Suprapubic skin (tissue), 4 donors: ENCODE measurements at regions not wholly inside any gene's neighbourhood (a gene's known extent, or its start where the extent isn't known, plus 50 kb on each side); places are given as distances from the start of the nearest gene placed in this dataset.

Experiments
- CTCF ChIP-seq, 2 donors: fragments of 200-600 bp in 1 of 2; fragments of 450-650 bp in 1 of 2; sonication (generic) in 1 of 2; IDR thresholded peaks; one replicate each; pipeline ENCODE4 v1.5.1; 2016 to 2019; ENCODE audit warnings: antibody characterized with exemption in 2 of 2, mild to moderate bottlenecking in 1 of 2, moderate library complexity in 1 of 2
- EP300 ChIP-seq: sonication (generic); formaldehyde crosslinking; IDR thresholded peaks from one replicate; pipeline ENCODE4 v1.6.1; 2017; ENCODE audit warnings: antibody characterized with exemption
- POLR2A ChIP-seq, 2 donors: fragments of 450-650 bp; IDR thresholded peaks; one replicate each; pipeline ENCODE4 v1.6.1; 2017; ENCODE audit warnings: antibody characterized with exemption in 2 of 2, mild to moderate bottlenecking in 2 of 2, moderate library complexity in 2 of 2
- POLR2AphosphoS5 ChIP-seq, 3 donors: sonication (generic); formaldehyde crosslinking; IDR thresholded peaks; one replicate each; pipeline ENCODE4 v1.6.1; 2017; ENCODE audit warnings: antibody characterized with exemption in 3 of 3

DNA sequence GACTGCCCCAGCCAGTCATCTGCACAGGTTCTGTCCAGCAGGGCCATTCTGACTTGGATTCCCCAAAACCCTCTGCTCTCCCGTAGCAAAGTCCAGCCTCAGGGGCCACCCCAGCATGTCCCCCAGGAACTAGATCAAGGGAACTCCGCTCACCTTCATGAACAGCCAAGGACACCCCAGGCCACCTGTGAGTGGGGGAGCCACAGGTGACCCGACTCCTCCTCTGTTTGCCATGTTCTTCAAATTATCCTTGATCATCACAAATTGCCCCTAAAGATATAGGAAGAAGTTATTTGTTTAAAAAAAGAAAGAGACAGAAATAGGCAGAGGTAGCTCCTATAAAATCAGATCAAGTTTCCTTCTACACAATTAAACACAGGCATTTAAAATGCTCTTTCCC, 475.0 kb downstream of the MATN1 start:
- TF ChIP-seq EP300 (no peak), POLR2A (IDR thresholded peaks at IDR 0.05) (no peak), CTCF (IDR thresholded peaks at IDR 0.05) (no peak), POLR2AphosphoS5 (IDR thresholded peaks at IDR 0.05) (no peak)
